Prostate gland (tissue), 2 donors: ENCODE measurements at regions not wholly inside any gene's neighbourhood (a gene's known extent, or its start where the extent isn't known, plus 50 kb on each side); places are given as distances from the start of the nearest gene placed in this dataset.

Experiments
- CTCF ChIP-seq, 4 experiments: fragments of 200-600 bp in 2 of 4; fragments of 450-650 bp in 2 of 4; sonication (generic) in 2 of 4; IDR thresholded peaks; 1 replicate in 3 of 4; 2 replicates in 1 of 4; pipeline ENCODE4 v1.5.1; 2016 to 2019; ENCODE audit warnings: antibody characterized with exemption in 4 of 4, mild to moderate bottlenecking in 2 of 4, moderate library complexity in 2 of 4
- POLR2A ChIP-seq: fragments of 450-650 bp; IDR thresholded peaks from one replicate; pipeline ENCODE4 v1.6.1; 2016; ENCODE audit warnings: antibody characterized with exemption, mild to moderate bottlenecking

- TF ChIP-seq CTCF (IDR thresholded peaks at IDR 0.05) = no peak
- no peak for TF ChIP-seq POLR2A
Observed at GRCh38 chr10:58081353-58081752, 186.3 kb downstream of the IPMK start.
